H1 (cell line): ENCODE measurements at regions not wholly inside any gene's neighbourhood (a gene's known extent, or its start where the extent isn't known, plus 50 kb on each side); places are given as distances from the start of the nearest gene placed in this dataset.
"Not testable (repeated sequence)": the region's sequence is repeated elsewhere in the genome, so short reads cannot be mapped to it uniquely, and the experiment has no call there.

Experiments used
- CTCF ChIA-PET: fragments of 300-600 bp; sonication (Branson Sonifier 250); formaldehyde crosslinking; loops from one replicate; lab custom pipeline; 2021; ENCODE audit not compliant: partially characterized antibody; lab: Charles Lee
- POLR2A ChIA-PET: fragments of 300-600 bp; sonication (Branson Sonifier 250); formaldehyde crosslinking; loops from one replicate; lab custom pipeline; 2021; ENCODE audit warnings: inconsistent platforms; ENCODE audit not compliant: partially characterized antibody; lab: Charles Lee
- DNase-seq, 2 experiments: peaks; one replicate each; pipeline versions ENCODE4 v3.0.0 to v3.0.0-alpha.2; 2010 to 2022; ENCODE audit warnings: low spot score in 2 of 2, low read depth in 1 of 2, mixed read lengths in 1 of 2
- FAIRE-seq: peaks from 2 replicates; lab custom pipeline; 2011; peaks lifted over from hg19 to GRCh38; lab: Jason Lieb, UNC
- H2AFZ ChIP-seq: 2 replicates; pipeline ENCODE4 v1.8.1; 2012; ENCODE audit warnings: low read length, inconsistent platforms
- H2AK5ac ChIP-seq: 2 replicates; pipeline ENCODE4 v1.6.1; 2013; ENCODE audit warnings: low read depth, low read length
- H2BK120ac ChIP-seq: replicated peaks from 2 replicates; pipeline ENCODE3; 2013; ENCODE audit warnings: low read depth, low read length, inconsistent platforms
- H2BK12ac ChIP-seq: 2 replicates; pipeline ENCODE4 v1.6.1; 2013; ENCODE audit warnings: low read depth, low read length
- H2BK15ac ChIP-seq: 2 replicates; pipeline ENCODE4 v1.6.1; 2013; ENCODE audit warnings: low read length
- H2BK20ac ChIP-seq: 2 replicates; pipeline ENCODE4 v1.6.1; 2013; ENCODE audit warnings: low read length
- H2BK5ac ChIP-seq: 2 replicates; pipeline ENCODE4 v1.6.1; 2013; ENCODE audit warnings: low read depth, low read length
- H3K14ac ChIP-seq: 2 replicates; pipeline ENCODE4 v1.6.1; 2013; ENCODE audit warnings: inconsistent platforms; ENCODE audit not compliant: insufficient read length
- H3K18ac ChIP-seq: 2 replicates; pipeline ENCODE4 v1.6.1; 2013; ENCODE audit warnings: low read length; ENCODE audit errors: extremely low read depth
- H3K23ac ChIP-seq: 2 replicates; pipeline ENCODE4 v1.6.1; 2013; ENCODE audit warnings: inconsistent platforms; ENCODE audit not compliant: insufficient read length
- H3K23me2 ChIP-seq: 2 replicates; pipeline ENCODE4 v1.6.1; 2013; ENCODE audit warnings: low read depth, low read length
- H3K27ac ChIP-seq: 2 replicates; pipeline ENCODE4 v1.6.1; 2011; ENCODE audit warnings: low read depth, low read length, inconsistent platforms
- H3K27me3 ChIP-seq, 4 experiments: replicated peaks in 1 of 4; 1 replicate in 1 of 4; 2 replicates in 3 of 4; pipeline versions ENCODE4 v1.6.1 to v1.8.1; 2011 to 2013; ENCODE audit warnings: low read length in 3 of 4, mild to moderate bottlenecking in 3 of 4, inconsistent platforms in 2 of 4, mixed read lengths in 2 of 4, moderate library complexity in 1 of 4; ENCODE audit not compliant: control insufficient read depth in 3 of 4, insufficient read depth in 3 of 4; ENCODE audit errors: extremely low read depth in 1 of 4
- H3K36me3 ChIP-seq, 4 experiments: 2 replicates each; pipeline versions ENCODE4 v1.6.1 to v1.8.1; 2011 to 2013; ENCODE audit warnings: mild to moderate bottlenecking in 4 of 4, low read length in 3 of 4, moderate library complexity in 2 of 4, control low read depth in 1 of 4, inconsistent platforms in 1 of 4; ENCODE audit not compliant: insufficient read depth in 4 of 4, control insufficient read depth in 2 of 4
- H3K4ac ChIP-seq: replicated peaks from 2 replicates; pipeline ENCODE3; 2013; ENCODE audit warnings: low read length, low read depth, mixed read lengths, inconsistent platforms; ENCODE audit not compliant: insufficient read length
- H3K4me1 ChIP-seq, 4 experiments: replicated peaks in 1 of 4; 1 replicate in 1 of 4; 2 replicates in 3 of 4; pipeline versions ENCODE4 v1.6.1 to v1.8.1; 2011 to 2013; ENCODE audit warnings: low read length in 3 of 4, inconsistent platforms in 2 of 4, mixed read lengths in 1 of 4; ENCODE audit not compliant: insufficient read depth in 4 of 4, control insufficient read depth in 3 of 4
- H3K4me2 ChIP-seq, 2 experiments: 2 replicates each; pipeline versions ENCODE4 v1.6.1 to v1.8.1; 2011 to 2013; ENCODE audit warnings: low read depth in 2 of 2, low read length in 2 of 2, control low read depth in 1 of 2, inconsistent platforms in 1 of 2, mild to moderate bottlenecking in 1 of 2; ENCODE audit not compliant: insufficient read depth in 1 of 2
- H3K4me3 ChIP-seq, 4 experiments: fragments of 200-600, 300-600 bp in 1 of 4; sonication (generic), shearing (Covaris generic), sonication (Bioruptor Twin) in 1 of 4; 2 replicates each; pipeline versions ENCODE4 v1.5.1 to v1.8.1; 2011 to 2016; ENCODE audit warnings: low read length in 4 of 4, low read depth in 3 of 4, control low read depth in 2 of 4, inconsistent platforms in 2 of 4, mild to moderate bottlenecking in 2 of 4, mixed read lengths in 1 of 4, moderate library complexity in 1 of 4; ENCODE audit not compliant: insufficient read depth in 2 of 4; ENCODE audit errors: extremely low read depth in 1 of 4
- H3K56ac ChIP-seq: replicated peaks from 2 replicates; pipeline ENCODE3; 2013; ENCODE audit warnings: low read depth, mild to moderate bottlenecking, mixed read lengths, low read length, inconsistent platforms; ENCODE audit not compliant: insufficient read length
- H3K79me1 ChIP-seq: 2 replicates; pipeline ENCODE4 v1.6.1; 2013; ENCODE audit warnings: low read depth, low read length, control low read depth
- H3K79me2 ChIP-seq, 2 experiments: 2 replicates each; pipeline versions ENCODE4 v1.6.1 to v1.8.1; 2012 to 2013; ENCODE audit warnings: low read length in 2 of 2, mild to moderate bottlenecking in 2 of 2, inconsistent platforms in 1 of 2; ENCODE audit not compliant: insufficient read depth in 2 of 2, control insufficient read depth in 1 of 2
- H3K9ac ChIP-seq, 4 experiments: replicated peaks in 1 of 4; 1 replicate in 1 of 4; 2 replicates in 3 of 4; pipeline versions ENCODE4 v1.6.1 to v1.8.1; 2011 to 2013; ENCODE audit warnings: low read depth in 3 of 4, low read length in 3 of 4, control low read depth in 2 of 4, mild to moderate bottlenecking in 2 of 4, moderate library complexity in 2 of 4, inconsistent platforms in 1 of 4; ENCODE audit errors: extremely low read depth in 1 of 4
- H3K9me3 ChIP-seq, 2 experiments: 2 replicates each; pipeline versions ENCODE4 v1.6.1 to v1.8.1; 2012 to 2013; ENCODE audit warnings: mild to moderate bottlenecking in 2 of 2, moderate library complexity in 2 of 2, control low read depth in 1 of 2, inconsistent platforms in 1 of 2, low read depth in 1 of 2, low read length in 1 of 2, mixed read lengths in 1 of 2; ENCODE audit not compliant: insufficient read depth in 2 of 2
- H4K20me1 ChIP-seq, 2 experiments: replicated peaks in 1 of 2; 2 replicates each; pipeline versions ENCODE3 to v1.8.1; 2011 to 2013; ENCODE audit warnings: inconsistent platforms in 2 of 2, low read length in 2 of 2, mild to moderate bottlenecking in 1 of 2; ENCODE audit not compliant: insufficient read depth in 2 of 2, control insufficient read depth in 1 of 2
- H4K5ac ChIP-seq: 2 replicates; pipeline ENCODE4 v1.6.1; 2013; ENCODE audit warnings: low read length, low read depth, mixed read lengths, inconsistent platforms; ENCODE audit not compliant: insufficient read length
- H4K8ac ChIP-seq: 2 replicates; pipeline ENCODE4 v1.8.0; 2013; ENCODE audit warnings: mild to moderate bottlenecking, moderate library complexity, low read length, inconsistent platforms; ENCODE audit not compliant: insufficient read depth; ENCODE audit errors: extremely low read depth
- H4K91ac ChIP-seq: replicated peaks from 2 replicates; pipeline ENCODE3; 2013; ENCODE audit warnings: low read length, mixed read lengths, inconsistent platforms; ENCODE audit not compliant: insufficient read length
- CHD2 ChIP-seq: IDR thresholded peaks from 2 replicates; pipeline ENCODE4 v1.6.1; 2012; ENCODE audit warnings: low read length, improper control_type of control experiment
- GTF2F1 ChIP-seq: IDR thresholded peaks from 2 replicates; pipeline ENCODE4 v1.6.1; 2012; ENCODE audit warnings: low read depth, low read length, improper control_type of control experiment, borderline replicate concordance
- WGBS, 2 experiments: shearing (Covaris generic) in 1 of 2; methylation state at CpG; one replicate each; pipeline versions ENCODE4 v1.1.6 to v1.1.7; 2013 to 2015; ENCODE audit warnings: low lambda C conversion rate in 2 of 2, mixed read lengths in 2 of 2, inconsistent platforms in 1 of 2, low coverage in 1 of 2, missing lambda C conversion rate in 1 of 2; ENCODE audit not compliant: insufficient replicate concordance in 2 of 2, insufficient coverage in 1 of 2, insufficient read length in 1 of 2; ENCODE audit errors: extremely low coverage in 1 of 2, missing lambda C conversion rate in 1 of 2; 5-methylcytosine and 5-hydroxymethylcytosine counted together

DNA sequence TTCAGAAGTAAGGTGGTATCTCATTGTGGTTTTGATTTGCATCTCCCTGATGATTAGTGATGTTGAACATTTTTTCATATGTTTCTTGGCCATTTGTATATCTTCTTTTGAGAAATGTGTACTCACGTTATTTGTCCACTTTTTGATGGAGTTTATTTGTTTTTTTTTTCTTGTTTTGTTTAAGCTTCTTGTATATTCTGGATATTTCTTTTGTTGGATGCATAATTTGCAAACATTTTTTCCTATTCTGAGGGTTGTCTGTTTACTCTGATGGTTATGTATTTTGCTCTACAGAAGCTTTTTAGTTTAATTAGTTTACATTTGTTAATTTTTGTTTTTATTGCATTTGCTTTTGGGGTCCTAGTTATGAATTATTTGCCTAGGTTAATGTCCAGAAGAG, 927.4 kb upstream of the LRFN5 start:
- FAIRE-seq (no peak), DNase-seq (no peak)
- Histone ChIP-seq H3K4me1 (no peaks in the 10 kb centered on the region), H2BK12ac (no peak overlapping the region), H3K79me2 (no peaks in the 10 kb centered on the region), H3K23ac (no peak overlapping the region), H3K4me3 (no peak overlapping the region), H3K23me2 (no peaks in the 10 kb centered on the region), H3K36me3 (no peaks in the 10 kb centered on the region), H2BK15ac (no peak overlapping the region), H2BK120ac (no peak overlapping the region), H3K9ac (no peak overlapping the region), H2AFZ (no peak overlapping the region), H2BK20ac (no peak overlapping the region), H4K5ac (no peak overlapping the region), H3K9me3 (0 out of 4 replicates have a peak, but pooled peaks cover 0 to 4% of the 10 kb centered on the region in 2 experiments), H3K4ac (no peak overlapping the region), H3K4me2 (no peak overlapping the region), H3K79me1 (no peaks in the 10 kb centered on the region), H2AK5ac (no peak overlapping the region), H4K20me1 (no peaks in the 10 kb centered on the region), H4K8ac (no peak overlapping the region), H3K18ac (no peak overlapping the region), H3K56ac (no peak overlapping the region), H3K27ac (no peak overlapping the region), H3K14ac (no peak overlapping the region), H3K27me3 (no peaks in the 10 kb centered on the region), H4K91ac (no peak overlapping the region), H2BK5ac (no peak overlapping the region)
- CTCF ChIA-PET: no interaction called here
- POLR2A ChIA-PET: no interaction called here
- WGBS, 2 experiments: 88% methylated on average over 1 of the region's 1 CpG; no CpG with 5 or more reads in 1 of the 2 experiments
- no peak for TF ChIP-seq CHD2
- no peak for TF ChIP-seq GTF2F1

DNA sequence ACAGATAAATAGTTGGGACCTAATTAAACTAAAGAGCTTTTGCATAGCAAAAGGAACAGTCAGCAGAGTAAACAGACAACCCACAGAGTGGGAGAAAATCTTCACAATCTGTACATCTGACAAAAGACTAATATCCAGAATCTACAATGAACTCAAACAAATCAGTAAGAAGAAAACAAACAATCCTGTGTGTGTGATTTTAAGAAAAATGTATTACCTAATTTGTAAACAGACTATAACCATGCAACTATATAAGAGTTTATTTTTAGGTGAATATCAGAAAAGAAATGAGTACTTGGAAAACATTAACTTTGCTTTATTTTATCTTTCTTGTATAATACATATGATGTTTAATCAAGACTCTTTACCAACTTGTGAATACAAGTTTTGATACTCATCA, 929.5 kb upstream of the LRFN5 start:
- not testable (repeated sequence) for H3K4me3 ChIP-seq, FAIRE-seq, H2BK5ac ChIP-seq

More for the DNA sequence above, 929.5 kb upstream of the LRFN5 start:
- H3K36me3 ChIP-seq, H3K4ac ChIP-seq, DNase-seq, H3K79me2 ChIP-seq, H3K79me1 ChIP-seq, H3K23me2 ChIP-seq, H4K91ac ChIP-seq, H3K9me3 ChIP-seq, H4K5ac ChIP-seq, CTCF ChIA-PET, H2AK5ac ChIP-seq, H3K4me2 ChIP-seq, H3K56ac ChIP-seq, H3K27me3 ChIP-seq, H4K20me1 ChIP-seq, H3K27ac ChIP-seq, H2BK20ac ChIP-seq, H3K23ac ChIP-seq, H4K8ac ChIP-seq, H2AFZ ChIP-seq, H3K18ac ChIP-seq, H2BK120ac ChIP-seq, H3K4me1 ChIP-seq, H2BK12ac ChIP-seq, H3K14ac ChIP-seq, H3K9ac ChIP-seq, H2BK15ac ChIP-seq, POLR2A ChIA-PET: not testable (repeated sequence)
